NCI-H2081 treated with DMSO at 0.1 percent for 48 hours (cell line): ENCODE measurements at regions not wholly inside any gene's neighbourhood (a gene's known extent, or its start where the extent isn't known, plus 50 kb on each side); places are given as distances from the start of the nearest gene placed in this dataset.
"Not testable (repeated sequence)": the region's sequence is repeated elsewhere in the genome, so short reads cannot be mapped to it uniquely, and the experiment has no call there.

ENCODE experiments used
- DNase-seq: peaks from one replicate; lab custom pipeline; 2025; lab: John Stamatoyannopoulos, UW

DNA sequence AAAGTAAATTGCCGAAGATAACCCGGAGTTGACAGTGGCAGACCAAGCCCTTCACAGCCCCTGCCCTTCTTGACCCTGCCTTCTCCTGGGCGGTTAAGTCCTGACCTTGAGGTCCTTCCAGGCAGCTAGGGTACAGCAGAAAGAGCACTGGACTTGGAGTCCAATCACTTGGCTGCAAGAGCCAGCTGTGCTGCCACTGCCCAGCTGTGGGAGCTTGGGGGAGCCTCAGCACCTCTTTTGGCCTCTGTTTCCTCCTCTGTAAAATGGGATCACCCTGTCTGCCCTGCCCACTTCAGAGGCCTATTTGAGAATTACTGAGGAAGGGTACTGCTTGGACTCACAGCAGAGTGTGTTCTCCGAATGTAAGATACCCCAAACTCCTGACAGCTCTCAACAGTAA is 66.2 kb upstream of the SMAD6 start:
- no peak for DNase-seq

DNA sequence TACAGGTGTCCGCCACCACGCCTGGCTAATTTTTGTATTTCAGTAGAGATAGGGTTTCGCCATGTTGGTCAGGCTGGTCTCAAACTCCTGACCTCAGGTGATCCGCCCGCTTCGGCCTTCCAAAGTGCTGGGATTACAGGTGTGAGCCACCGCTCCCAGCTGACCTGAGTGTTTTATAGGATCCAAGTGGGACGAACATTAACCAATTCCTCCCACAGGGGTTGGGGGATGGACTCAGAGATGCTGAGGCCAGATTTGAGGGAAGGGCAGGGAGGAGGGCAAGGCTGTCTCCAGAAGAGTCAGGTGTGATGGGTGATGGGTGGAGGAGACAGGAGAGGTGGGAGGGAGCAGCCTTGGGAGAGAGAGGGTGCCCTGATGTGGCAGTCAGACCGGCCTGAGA is 65.0 kb upstream of the SMAD6 start:
- DNase-seq = not testable (repeated sequence)

DNA sequence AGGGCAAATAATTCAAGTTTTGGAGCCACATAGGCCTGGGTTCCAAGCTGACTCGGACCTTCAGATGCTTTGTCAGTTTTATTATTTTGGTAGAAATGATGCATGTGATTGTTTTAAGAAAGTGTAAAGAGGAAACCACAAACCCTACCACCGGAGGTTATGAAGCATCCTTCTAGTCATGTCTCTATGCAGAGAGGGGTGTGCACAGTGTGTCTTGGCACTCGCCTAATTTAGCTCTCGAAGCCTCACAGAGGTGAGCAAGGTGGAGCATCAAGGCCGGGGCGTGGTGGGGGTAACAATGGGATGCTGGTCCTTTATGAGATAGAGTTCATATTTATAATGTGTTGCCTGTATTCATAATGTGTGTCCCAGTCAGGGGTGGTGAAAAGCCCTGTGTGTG is 63.7 kb upstream of the SMAD6 start:
- no peak for DNase-seq

DNA sequence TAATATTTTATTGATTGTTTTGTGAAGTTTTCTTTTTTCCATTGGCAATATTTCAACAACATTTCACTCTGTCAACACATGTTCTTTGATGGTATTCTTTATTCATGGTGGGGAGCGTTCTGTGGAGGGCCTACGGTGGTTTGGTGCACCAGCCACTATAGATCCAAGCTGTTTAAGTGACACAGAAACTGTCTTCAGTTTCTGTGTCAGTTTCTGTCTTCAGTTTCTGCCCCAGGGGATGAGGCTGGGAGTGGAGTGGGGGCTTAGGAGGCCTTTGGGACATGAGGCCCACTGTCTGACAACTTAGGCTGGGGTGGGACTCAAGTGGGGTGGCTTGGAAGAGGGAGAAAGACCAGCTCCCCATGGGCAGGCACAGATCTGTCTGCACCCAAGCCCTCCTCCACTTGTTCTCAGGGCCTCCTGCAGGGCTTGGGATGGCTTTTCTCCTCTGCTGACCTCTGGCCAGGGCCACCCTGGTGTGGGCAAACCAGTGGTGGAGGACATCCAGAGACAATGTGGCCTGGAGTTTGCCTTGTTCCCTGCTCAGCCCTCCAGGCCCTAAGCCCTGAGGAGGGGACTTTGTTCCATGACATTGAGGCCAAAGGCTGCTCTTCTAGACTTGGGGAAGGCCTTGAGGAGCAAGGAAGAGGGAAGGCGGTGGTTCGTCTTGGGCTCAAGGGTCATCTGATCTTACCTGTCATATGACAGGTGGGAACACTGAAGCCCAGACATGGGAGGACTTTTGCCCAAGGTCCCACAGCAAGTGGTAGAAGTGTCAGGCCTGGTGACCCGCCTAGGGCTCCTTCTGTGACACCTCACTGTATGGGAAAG is 60.3 kb upstream of the SMAD6 start:
- DNase-seq = no peak

DNA sequence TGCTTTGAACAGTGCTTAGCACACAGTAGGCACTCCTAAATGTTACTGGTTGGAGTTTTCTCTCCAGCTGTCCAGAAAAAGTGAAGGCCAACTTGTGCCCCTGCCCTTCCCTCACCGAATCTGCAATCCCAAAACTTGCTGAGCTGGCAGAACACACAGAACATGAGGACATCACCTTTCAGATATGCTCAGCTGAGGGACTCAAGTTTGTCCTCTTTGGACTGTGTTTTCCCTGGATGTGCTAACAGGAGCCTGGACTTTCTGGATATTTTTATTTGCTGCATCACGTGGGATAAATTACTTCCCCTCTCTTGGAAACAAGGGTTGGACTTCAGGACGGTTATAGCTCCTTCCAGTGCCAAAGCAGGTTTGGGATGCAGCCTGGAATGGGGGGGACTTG is 59.5 kb upstream of the SMAD6 start:
- no peak for DNase-seq

DNA sequence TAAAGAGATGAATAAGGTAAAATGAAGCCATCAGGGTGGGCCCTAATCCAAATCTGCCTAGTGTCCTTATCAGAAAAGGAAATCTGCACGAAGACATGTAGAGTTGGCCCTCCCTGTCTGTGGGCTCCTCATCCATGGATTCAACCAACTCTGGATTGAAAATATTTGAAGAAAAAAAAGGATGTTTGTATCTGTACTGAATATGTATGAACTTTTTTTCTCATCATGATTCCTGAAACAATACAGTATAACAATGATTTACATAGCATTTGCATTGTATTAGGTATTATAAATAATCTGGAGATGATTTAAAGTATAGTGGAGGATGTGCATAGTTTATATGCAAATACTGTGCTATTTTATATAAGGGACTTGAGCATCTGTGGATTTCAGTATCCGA is 59.0 kb upstream of the SMAD6 start:
- DNase-seq = no peak

DNA sequence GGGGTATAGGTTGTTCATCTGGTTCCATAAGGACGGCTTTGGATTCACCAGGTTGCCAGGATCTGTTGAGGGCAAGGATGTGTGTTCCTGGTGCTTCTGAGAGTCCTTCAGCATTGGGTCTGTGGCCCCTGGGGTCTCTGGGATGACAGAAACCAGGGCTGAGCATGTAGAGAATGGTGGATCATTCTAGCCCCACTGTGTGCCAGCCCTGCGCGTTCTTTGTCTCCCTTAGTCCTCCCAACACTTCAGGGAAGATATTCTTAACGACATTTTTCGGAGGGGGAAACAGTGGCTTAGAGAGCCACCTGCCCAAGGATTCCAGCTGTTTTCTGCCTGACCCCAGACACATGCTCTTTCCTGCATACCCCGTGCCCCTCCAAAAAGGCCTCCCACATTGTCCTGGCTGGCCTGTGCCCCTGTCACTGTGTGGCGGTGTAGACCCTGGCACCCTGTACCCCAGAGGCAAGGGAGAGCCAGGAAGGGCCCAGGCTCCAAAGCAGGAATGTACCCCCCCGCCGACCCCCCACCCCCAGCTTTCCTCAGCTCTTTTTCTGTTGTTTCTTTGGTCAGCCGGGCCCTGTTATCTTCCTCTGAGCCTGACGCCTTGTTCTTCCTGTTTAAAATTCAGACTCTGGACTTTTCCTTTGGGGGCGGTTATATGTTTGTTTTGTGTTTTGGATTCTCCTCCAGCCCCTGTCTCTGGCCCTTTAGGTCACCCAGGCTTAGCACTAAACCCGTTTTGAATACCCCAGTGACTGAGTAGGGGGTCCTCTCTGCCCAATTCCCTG is 57.8 kb upstream of the SMAD6 start:
- DNase-seq = no peak

DNA sequence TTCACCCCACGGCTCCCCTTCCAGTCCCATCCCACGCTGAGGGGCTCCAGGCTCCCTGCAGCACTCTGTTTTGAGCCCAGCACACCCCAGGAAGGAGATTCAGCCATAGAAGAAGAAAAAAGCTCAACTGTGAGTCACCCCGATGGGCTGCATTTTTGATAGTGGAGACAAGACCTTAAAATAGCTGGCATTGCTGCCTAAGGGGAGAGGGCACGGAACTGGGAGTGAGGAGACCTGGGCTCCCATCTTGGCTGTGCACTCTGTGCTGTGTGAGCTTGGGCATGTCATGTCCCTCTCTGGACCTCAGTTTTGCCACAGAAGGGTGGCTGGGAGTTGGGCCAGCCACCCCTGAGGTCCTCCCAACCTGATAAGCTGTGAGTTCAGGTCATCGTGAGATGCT is 57.2 kb upstream of the SMAD6 start:
- no peak for DNase-seq

DNA sequence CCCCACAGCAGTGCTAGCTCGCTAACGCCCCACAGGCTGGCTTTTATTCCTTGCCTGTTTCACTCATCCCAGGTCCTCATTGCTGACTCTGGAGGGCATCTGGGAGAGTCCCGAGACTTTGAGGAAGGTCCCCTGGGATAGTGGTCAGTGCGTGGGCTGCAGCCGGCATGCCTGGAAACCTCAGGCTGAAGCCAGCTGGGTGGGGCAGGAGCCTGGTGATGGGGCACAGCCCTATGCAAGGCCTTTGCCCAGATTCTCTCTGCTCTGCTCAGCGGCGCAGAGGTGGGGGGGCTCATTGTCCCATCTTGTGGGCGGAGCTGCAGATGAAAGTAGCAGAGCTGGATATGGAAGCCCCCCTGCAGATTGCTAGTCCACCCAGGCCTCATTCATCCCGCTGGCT is 55.7 kb upstream of the SMAD6 start:
- no peak for DNase-seq

DNA sequence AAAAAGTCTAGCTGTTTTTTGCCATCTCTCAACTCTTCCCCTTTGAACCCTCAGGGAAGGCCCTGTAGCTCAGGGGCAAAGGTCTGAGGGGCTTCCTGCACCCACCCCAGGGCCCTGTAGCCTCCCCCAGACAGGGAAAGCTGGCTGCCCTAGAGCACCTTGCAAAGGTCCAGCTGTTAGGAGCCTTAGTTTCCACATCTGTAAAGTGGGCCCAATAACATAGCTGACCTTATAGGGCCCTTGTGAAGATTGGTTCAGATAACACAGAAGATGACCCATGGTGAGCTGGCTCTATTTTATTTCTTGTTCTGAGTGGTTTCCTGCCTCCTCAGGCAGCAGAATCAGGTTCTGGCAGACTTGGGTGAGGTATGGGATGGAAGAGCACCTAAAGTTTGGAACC is 55.2 kb upstream of the SMAD6 start:
- no peak for DNase-seq

DNA sequence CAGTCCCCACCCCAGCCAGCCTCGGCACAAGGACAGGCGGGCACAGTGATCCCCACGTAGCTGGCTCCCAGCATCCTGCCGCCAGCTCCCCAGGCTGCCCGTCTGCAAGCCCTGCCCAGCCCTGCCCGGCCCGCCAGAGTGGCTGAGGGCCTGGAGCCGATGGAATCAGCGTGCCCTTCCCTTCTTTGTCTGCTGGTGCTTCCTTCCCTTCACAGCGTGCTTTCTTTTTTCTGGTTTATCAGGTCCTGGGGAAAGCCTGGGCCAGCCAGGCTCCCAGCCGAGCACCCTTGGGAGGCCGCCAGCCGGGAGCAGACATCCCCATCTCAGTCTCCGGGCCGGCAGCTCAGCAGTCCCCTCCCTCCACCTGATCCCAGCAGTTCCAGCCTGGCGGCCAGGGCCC is 54.7 kb upstream of the SMAD6 start:
- DNase-seq = no peak

DNA sequence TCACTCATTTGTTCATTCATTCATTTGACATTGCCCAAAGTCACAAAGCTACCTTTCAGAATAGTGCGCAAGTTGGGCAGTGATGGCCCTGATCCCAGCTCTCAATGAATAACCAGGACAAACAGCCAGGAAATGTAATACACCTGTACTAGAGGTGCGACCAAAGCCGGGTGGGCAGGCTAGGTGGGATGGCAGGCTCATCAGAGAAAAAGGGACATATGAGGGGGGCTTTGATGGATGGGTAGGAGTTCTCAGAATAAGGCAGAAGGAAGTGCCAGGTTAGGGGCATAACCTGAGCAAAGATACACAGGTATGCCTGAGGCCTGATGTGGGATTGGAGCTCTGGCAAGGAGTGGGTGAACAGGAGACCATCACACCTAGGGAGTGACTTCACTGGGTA is 53.4 kb upstream of the SMAD6 start:
- no peak for DNase-seq

DNA sequence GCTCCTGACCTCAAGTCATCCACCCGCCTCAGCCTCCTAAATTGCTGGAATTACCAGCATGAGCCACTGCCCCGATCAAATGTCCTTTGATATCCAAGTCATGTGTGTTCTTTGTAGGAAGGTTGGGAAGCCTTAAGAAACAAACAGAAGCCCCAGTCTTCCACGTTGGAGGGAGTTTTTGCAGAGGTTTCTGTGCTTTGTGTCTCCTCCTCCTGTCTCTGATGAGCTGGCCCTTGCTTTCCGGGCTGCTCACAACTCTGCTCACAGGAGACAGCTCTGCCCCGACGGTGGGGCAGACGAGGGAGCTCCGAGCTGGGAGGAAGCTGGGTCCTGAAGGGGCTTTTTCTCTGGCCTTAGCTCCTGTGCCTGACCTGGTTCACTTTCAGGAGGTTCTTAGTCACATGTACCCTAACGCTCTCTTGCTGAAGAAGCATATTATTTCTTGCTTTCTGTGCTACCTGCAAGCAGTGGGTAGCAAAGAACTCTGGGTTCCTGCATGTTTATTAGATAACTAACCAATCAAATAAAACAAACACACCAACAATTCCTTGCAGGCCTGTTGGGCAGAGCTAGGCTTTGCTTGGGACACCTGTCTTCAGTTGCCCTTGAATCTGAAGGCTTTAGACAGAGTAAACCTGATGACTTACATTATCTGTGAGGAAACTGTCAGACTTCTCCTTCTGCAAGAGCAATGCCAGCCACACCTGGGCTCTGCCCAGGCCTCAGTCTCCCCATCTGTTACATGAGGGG is 52.6 kb upstream of the SMAD6 start:
- no peak for DNase-seq

DNA sequence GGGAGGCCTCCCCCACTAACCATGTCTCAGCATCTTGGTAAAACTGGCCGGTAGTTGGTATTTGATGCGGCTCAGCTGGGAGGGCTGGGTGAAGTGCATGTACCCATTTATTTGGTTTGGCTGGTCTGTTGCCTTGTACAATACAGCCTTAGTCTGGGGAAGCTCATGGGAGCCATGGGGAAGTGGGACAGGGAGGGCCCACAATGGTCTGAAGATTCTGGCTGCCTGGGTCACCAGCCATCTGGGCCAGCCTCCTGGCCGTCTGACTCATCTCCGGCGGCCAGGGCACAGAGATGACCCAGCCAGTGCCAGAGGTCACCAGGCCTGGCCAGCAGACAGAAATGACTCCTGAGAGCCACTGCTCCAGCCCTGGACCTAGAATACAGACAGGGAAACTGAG is 51.6 kb upstream of the SMAD6 start:
- DNase-seq = no peak

DNA sequence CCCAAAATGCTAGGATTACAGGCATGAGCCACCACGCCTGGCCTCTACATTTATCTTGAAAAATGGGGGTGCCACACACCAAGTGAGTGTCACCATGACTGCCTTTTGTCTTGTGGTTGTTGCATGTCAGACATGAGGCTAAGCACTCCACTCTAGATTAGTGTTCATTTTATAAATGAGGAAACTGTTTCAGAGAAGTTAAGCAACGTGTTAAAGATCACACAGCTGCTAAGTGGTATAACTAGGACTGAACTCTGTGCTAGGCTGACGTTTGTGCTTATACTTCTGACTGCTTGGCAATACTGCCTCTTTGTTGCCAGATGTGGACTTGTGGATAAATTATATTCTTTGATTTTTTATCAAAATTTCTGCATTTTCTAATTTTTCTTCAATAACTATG is 50.8 kb upstream of the SMAD6 start:
- DNase-seq = no peak

DNA sequence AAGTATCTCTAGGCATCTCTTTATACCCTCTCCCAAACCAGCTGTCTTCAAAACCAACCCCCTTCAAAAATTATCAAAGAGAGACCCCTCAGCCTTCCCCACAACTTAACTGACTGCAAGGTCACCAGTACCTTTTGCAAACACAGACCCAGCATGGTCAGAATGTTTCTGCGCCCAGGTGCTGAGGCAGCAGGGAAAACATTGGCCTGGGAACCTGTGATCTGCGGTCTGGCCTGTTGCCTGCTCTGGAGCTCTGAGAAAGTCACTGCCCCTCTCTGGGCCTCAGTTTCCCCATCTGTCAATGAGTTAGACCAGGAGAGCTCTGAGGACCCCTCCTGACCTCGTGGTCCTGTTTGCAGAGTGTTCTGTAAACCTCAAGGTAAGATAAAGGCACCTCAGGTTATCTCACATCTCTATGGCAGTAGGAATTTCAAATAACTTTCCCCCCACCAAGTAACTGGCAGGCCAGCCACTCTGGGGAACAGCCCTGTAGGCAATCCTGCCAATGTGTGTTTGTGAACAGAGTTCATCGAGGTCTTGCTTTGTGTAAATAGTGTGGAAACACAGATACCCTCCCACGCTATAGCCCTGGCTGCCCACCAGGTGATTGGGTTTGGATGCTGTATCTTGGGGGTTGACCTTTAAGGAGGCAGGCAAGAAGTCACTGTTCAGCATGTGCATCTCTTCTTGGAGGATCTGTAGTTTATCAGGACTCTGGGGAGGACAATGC is 50.0 kb upstream of the SMAD6 start:
- DNase-seq = no peak
